GM21529 (cell line): ENCODE measurements at regions not wholly inside any gene's neighbourhood (a gene's known extent, or its start where the extent isn't known, plus 50 kb on each side); places are given as distances from the start of the nearest gene placed in this dataset.

Experiments
- ATAC-seq: cut with Tn5 transposase; IDR thresholded peaks from one replicate; pipeline ENCODE4 v1.9.1; 2021; ENCODE audit not compliant: unreplicated experiment

DNA sequence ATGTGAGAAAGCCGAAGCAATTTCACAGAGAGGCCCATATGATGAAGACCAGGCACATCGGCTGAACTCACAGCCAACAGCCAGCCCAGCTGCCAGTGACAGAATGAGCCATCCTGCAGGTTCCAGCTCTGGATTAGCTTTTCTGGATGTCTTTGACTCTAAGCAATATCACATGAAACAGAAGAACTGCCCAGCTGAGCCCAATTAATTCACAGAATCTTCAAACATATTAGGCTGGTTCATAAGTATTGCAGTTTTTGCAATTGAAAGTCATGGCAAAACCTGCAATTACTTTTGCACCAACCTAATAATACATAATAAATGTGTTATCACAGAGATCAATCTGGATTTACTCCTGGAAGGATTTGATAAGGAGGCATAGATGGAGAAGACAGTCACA is 299.9 kb downstream of the RAB28 start:
- no peak for ATAC-seq

- ATAC-seq, result no peak
Measured at GRCh38 chr4:13182133-13182532, 302.0 kb downstream of the RAB28 start.

DNA sequence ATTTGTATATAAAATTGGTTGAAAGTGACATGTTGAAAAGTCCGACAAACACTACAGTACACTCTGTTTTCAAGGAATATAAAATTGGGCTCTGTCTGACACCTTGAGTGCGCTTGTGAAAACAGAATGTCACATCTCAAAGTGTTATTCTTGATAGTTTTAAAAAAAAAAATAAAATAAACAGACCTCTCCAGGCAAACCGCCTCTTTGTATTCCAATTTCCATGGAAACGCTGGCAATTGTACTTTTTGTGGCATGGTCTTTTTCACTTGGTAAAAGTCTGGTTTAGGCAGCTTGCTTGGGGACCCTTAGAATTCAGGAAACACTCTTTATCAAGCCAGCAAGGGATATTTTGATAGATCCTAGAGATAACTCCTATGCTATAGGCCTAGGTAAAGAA is 302.5 kb downstream of the RAB28 start:
- no peak for ATAC-seq

- no peak for ATAC-seq
Measured at GRCh38 chr4:13180701-13181100, 303.4 kb downstream of the RAB28 start.

GRCh38 chr4:13178621-13179020 is 305.5 kb downstream of the RAB28 start:
- ATAC-seq, result no peak

DNA sequence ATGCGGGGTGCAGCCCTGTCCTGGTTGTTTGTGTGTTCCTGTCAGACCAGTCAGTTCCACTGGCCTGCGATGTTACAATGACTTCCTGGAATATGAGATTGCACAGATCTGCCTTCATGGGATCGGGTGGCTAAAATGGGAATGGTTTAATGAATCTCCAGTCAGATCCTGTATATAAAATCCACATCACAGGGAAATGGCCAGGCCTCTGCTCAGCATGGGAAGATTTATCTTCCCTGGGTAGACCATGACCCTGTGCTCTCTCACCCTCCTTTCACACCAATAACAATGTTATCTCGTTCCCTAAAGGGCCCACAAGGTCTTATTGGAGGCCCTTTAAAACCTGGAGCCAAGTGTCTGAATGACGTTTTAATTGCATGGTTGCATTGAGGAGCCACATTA is 307.4 kb downstream of the RAB28 start:
- ATAC-seq, result no peak

DNA sequence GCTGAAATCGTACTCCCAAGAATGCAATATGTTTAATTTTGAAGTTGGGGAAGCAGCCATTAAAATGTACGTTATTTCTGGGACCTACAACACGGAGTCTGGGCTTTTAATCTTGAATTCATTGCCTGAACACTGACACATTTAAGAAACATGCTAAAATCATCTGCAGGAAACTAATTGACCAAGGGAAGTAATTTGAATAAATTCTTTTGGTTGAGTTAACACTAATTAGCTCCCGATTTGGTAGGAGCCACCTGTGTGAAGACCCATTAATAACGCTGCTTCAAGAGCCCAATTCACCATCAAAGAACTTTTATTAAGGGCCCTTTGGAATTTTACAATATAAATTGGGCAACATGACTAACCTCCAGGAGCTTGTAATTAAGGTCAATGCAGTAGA is 309.2 kb downstream of the RAB28 start:
- no peak for ATAC-seq

- ATAC-seq, result no peak
Measured at GRCh38 chr4:13174001-13174400, 310.1 kb downstream of the RAB28 start.

DNA sequence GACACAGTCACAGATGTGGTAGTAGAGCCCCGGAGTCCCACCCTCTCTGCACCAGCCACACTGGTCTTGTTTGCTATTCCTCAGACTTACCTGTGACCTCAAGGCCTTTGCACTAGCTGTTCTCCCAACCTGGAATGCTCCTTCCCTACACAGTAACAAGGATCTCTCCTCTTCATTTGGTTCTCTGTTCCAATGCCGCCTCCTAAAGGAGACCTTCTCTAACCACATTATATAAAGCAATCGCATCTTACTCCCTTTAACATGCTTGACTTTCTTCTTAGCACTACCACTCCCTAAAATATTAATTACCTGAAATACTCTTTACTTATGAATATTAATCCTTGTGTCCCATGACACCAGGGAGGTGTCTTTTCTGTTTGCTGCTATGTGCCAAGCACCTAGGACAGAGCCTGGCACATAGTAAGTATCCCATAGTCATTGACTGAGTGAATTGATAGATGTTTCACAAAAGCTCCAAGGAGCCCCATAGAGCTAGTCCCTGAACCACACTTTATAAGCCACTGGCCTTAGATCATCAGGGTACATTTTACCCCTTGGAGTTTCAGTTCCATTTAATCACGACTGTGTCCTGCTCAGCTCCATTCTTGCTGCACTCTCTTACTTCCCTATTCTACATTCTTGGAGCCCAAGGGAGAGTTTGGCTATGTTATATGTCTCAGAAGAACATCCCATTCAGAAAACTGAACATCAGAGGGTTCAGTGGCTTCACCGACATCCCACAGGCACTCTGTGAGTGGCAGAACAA is 312.7 kb downstream of the RAB28 start:
- ATAC-seq, result no peak

GRCh38 chr4:13169731-13170525 is 314.2 kb downstream of the RAB28 start:
- no peak for ATAC-seq

- no peak for ATAC-seq
Measured at GRCh38 chr4:13168326-13168725, 315.8 kb downstream of the RAB28 start.

GRCh38 chr4:13166214-13166613 is 317.9 kb downstream of the RAB28 start:
- ATAC-seq, result no peak

- no peak for ATAC-seq
Measured at GRCh38 chr4:13164783-13165331, 319.3 kb downstream of the RAB28 start.

- ATAC-seq, result no peak
Measured at GRCh38 chr4:13162886-13163285, 321.3 kb downstream of the RAB28 start.

DNA sequence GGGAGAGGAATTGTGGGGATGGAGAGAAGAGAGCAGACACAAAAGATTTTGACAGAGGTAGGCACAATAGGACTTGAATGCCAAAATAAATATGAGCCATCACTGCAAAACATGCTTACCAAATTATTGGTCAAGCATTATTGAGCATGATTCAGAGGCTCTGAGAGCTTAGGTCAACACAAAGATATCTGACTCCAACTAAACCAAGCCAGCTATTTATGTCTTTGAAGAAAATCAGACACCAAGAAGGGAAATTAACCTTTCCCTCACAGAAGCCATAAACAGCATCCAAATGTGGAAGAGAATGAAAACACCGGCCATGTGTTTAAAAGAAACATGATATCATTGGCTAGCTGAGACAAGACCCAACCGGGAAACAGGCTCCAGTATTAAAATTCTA is 323.2 kb downstream of the RAB28 start:
- no peak for ATAC-seq

DNA sequence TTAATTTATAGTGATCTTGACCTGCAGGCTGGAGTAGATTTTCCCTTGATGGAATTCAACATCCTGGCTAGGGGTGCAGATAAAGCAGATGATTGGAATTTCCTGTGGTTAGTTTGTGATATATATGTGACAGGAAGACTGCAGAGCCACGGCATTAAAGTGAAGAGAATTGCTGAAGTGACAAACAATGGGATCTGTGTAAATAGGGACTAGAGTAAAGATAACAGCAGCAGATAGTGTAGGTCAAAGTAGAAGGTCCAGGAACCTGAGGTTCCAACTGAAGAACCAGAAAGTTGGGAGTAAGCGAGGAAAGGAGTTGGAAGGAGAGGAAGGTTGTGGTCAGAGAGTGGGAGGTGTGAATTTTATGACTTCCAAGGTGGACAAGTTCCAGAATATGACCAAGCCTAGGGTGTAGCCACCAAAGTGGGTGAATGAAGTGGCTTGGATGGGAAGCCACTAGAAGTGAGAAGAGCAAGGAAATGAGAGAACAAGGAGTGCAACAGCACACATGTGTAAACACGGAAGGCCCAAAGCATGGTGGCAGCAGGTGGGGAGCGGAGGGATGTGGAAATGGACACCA is 325.0 kb downstream of the RAB28 start:
- no peak for ATAC-seq

DNA sequence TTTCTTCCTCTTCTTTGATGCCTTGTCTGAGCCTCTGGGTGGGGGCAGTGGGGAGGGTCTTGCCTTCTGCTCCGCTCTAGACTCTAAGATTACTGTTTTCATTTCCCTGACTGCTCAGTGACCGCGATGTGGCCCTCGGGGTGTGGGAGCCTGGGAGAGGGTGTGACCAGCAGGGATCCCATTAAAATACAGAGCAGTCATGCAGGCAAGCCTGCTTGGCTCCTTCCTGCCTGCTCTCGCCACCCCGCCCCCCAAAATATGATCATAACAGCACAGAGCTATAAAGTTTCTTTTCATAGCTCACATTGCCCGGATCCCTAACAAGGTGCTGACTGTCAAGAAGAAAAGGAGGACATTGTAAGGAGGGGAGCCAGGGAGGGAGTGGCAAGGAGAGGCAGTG is 332.9 kb downstream of the RAB28 start:
- no peak for ATAC-seq

GRCh38 chr4:13143222-13144070 is 340.7 kb downstream of the RAB28 start:
- no peak for ATAC-seq

GRCh38 chr4:13142726-13143125 is 341.4 kb downstream of the RAB28 start:
- ATAC-seq, result no peak

- ATAC-seq, result no peak
Measured at GRCh38 chr4:13142191-13142590, 341.9 kb downstream of the RAB28 start.

DNA sequence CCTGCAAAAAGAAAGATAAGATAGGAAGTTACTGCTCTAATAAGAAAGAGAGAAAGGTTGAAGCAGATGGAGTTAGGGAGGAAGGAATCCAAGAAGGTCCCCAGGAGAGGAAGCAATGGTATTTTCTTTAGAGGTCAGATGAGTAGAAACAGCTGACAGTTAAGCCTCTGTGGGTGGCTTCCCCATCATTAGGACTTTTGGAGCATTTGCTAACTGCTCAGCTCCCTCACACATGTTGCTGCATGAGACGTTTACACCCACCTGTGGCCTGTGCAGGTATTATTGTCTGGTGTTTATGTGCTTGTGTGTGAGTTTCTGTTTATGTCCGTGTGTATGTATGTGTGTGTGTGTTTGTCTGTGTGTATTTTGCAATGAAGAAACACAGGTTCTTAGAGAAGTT is 346.8 kb downstream of the RAB28 start:
- ATAC-seq, result no peak
